ENCODE measurements at regions not wholly inside any gene's neighbourhood (a gene's known extent, or its start where the extent isn't known, plus 50 kb on each side); places are given as distances from the start of the nearest gene placed in this dataset.

DNA sequence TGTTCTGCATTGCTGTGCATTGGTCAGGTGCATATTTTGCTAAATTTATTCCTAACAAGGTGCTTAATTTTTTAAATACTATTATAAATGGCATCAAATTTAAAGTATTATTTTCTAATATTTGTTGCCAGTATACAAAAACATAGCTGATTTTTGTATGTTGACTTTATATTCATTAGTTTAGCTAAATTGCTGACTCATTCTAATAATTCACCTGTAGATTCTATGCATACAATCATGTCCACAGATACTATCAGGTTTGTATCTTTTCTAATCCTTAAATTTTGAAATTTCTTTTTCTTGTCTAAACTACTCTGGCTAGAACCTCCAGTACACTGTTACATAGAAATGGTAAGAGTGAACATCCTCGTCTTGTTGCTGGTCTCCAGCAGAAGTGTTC, 657.6 kb downstream of the CCDC171 start:
- no peaks in the 10 kb centered on the region for H3K9me3 ChIP-seq
- intact Hi-C loops (cut with DNase I), result no loop called here
- peaks cover 6 to 34% (median 16%) of the 10 kb centered on the region in 3 donors for H3K4me1 ChIP-seq
- no peak overlapping the region for H3K4me3 ChIP-seq
- no peak for TF ChIP-seq POLR2A (IDR thresholded peaks at IDR 0.05)
- TF ChIP-seq, protein P1, sequence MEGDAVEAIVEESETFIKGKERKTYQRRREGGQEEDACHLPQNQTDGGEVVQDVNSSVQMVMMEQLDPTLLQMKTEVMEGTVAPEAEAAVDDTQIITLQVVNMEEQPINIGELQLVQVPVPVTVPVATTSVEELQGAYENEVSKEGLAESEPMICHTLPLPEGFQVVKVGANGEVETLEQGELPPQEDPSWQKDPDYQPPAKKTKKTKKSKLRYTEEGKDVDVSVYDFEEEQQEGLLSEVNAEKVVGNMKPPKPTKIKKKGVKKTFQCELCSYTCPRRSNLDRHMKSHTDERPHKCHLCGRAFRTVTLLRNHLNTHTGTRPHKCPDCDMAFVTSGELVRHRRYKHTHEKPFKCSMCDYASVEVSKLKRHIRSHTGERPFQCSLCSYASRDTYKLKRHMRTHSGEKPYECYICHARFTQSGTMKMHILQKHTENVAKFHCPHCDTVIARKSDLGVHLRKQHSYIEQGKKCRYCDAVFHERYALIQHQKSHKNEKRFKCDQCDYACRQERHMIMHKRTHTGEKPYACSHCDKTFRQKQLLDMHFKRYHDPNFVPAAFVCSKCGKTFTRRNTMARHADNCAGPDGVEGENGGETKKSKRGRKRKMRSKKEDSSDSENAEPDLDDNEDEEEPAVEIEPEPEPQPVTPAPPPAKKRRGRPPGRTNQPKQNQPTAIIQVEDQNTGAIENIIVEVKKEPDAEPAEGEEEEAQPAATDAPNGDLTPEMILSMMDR (IDR thresholded peaks at IDR 0.05), result no peak
- 79 to 86% methylated on average over 1 of the region's 1 CpG for WGBS, 2 donors
- no peaks in the 10 kb centered on the region for H3K27me3 ChIP-seq
- no peak for DNase-seq
- no peak overlapping the region for H3K27ac ChIP-seq
- no peaks in the 10 kb centered on the region for H3K36me3 ChIP-seq

DNA sequence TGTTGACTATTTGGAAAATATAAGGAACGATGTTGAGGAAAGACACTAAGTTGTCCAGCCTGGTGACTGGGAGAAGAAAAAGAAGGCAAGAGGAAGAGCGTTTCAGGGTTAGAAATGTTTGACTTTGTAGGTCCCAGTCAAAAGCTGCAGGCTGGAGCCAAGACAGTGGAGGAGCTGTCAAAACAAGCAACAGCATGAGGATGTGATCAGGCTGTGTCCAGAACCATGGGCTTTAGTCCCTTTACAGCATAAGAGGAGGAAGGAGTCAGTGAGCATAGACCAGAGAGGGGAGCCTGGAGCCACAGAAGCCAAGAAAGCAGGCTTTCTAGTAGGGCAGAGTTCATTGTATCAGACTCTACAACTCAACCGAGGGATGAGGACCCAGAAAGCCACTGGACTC, 658.5 kb downstream of the BNC2 start:
- H3K4me3 ChIP-seq, result no peak overlapping the region
- intact Hi-C loops (cut with DNase I), result no loop called here
- 70 to 75% methylated on average over 3 of the region's 3 CpGs for WGBS, 2 donors
- TF ChIP-seq, protein P1 (IDR thresholded peaks at IDR 0.05), result no peak
- no peak for TF ChIP-seq POLR2A (IDR thresholded peaks at IDR 0.05)
- peak overlapping the region in 1 of 4 donors; percentile 38 for H3K27ac ChIP-seq
- H3K4me1 ChIP-seq, result peaks cover 6 to 34% (median 16%) of the 10 kb centered on the region in 3 donors
- no peak for DNase-seq
- H3K27me3 ChIP-seq, result no peaks in the 10 kb centered on the region
- H3K9me3 ChIP-seq, result no peaks in the 10 kb centered on the region
- no peaks in the 10 kb centered on the region for H3K36me3 ChIP-seq

DNA sequence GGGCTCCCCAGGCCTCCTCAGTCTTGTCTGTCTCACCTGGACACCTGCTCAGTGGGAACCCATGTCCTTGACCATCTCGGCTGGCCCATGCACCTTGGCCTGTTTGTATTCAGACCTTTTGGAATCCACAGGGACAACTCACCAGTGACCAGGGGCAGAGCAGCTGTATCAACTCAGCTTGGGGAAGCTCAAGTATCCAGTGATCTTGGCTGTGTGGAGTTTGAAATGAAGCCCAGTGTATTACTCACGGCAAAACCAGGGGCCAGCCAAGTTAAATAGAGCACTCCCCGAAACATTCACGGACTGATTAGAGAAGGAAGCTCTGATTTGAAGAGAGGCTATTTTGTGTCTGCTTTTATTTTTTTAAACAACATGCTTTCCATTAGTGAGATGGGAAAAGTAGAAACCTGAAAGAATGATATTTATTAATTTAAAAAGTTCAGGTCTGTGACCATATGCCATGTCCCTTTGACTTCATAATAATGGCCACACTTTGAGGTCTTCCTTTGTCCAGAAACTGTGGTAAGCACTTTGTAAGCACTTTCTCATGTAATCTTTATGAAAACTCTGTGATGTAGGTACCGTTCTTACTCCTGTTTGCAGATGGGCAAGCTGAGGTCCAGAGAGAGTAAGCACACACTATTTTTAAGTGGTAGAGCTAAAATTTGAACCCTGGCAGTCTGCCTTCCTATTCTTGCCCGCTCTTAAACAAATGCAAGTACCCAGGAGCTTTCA, 656.5 kb downstream of the BNC2 start:
- whole genome bisulfite sequencing, 2 donors, result 41 to 51% methylated on average over 6 of the region's 6 CpGs
- peaks cover 6 to 34% (median 19%) of the 10 kb centered on the region in 3 donors for H3K4me1 ChIP-seq
- TF ChIP-seq POLR2A (IDR thresholded peaks at IDR 0.05), result no peak
- TF ChIP-seq, protein P1 (IDR thresholded peaks at IDR 0.05), result no peak
- H3K27ac ChIP-seq, result peak overlapping the region in 3 of 4 donors; percentile 43 to 64 (median 64)
- intact Hi-C loops (cut with DNase I), result no loop called here
- no peaks in the 10 kb centered on the region for H3K27me3 ChIP-seq
- H3K9me3 ChIP-seq, result no peaks in the 10 kb centered on the region
- H3K36me3 ChIP-seq, result no peaks in the 10 kb centered on the region
- DNase-seq, result no peak
- H3K4me3 ChIP-seq, result no peak overlapping the region

DNA sequence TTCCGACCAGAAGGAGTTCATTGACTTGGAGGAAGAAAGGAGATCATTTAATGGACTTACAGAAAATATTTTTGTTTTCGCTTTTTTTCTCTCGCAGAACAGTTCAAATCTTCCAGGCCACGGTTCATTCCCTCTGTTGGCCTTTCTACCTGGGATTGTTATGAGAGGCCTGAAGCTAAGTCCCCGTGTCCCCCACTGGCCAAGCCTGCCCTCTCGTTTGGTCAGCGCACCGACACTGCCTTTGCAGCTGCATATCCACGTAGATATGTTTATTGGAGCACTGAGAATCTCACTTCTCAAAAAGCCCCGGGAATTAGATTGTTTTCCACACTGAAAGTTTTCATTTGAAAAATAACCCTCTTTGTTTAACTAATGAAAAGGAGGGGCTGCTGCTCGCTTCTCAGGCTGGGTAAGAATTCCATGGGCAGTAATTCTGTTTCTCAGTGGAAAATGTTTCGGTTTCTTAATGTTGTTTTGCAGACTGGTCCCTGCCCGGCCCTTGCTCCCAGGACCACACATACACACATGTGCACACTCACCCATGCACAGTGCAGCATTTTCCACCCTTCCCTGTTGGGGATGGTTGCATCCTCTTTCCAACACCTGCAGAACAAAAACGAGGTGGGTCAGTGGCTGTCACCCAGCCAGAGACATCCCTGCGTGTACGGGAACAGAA, 655.7 kb downstream of the BNC2 start:
- WGBS, 2 donors, result 63 to 74% methylated on average over 15 of the region's 16 CpGs
- DNase-seq, result no peak
- H3K27me3 ChIP-seq, result no peaks in the 10 kb centered on the region
- peaks cover 6 to 41% (median 19%) of the 10 kb centered on the region in 3 donors for H3K4me1 ChIP-seq
- no peak overlapping the region for H3K4me3 ChIP-seq
- peak overlapping the region in 3 of 4 donors; percentile 38 to 67 (median 64) for H3K27ac ChIP-seq
- H3K36me3 ChIP-seq, result no peaks in the 10 kb centered on the region
- no peaks in the 10 kb centered on the region for H3K9me3 ChIP-seq
- intact Hi-C loops (cut with DNase I), result no loop called here
- TF ChIP-seq, protein P1 (IDR thresholded peaks at IDR 0.05), result no peak
- TF ChIP-seq POLR2A (IDR thresholded peaks at IDR 0.05), result no peak

DNA sequence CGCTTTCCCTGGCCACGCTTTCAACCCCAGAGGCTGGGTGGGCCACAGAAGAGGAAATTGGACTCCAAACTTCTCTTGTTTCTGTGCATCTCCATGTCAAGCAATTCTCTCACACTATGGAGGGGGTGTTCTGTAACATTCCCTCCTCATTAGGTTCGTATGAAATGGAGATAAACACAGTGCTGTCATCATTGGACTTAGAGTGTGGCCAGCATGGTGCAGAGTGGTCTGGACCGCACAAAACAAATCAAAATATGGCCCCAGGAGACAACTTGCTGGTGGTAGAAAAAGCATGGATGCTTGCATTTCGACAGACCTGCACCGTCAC, 655.2 kb downstream of the BNC2 start:
- peaks cover 6 to 41% (median 19%) of the 10 kb centered on the region in 3 donors for H3K4me1 ChIP-seq
- no peak overlapping the region for H3K4me3 ChIP-seq
- TF ChIP-seq, protein P1 (IDR thresholded peaks at IDR 0.05), result no peak
- no peak for TF ChIP-seq POLR2A (IDR thresholded peaks at IDR 0.05)
- intact Hi-C loops (cut with DNase I), result no loop called here
- no peaks in the 10 kb centered on the region for H3K27me3 ChIP-seq
- DNase-seq, result no peak
- no peaks in the 10 kb centered on the region for H3K36me3 ChIP-seq
- WGBS, 2 donors, result 82 to 88% methylated on average over 3 to 6 of the region's 6 CpGs
- peak overlapping the region in 1 of 4 donors; percentile 25 for H3K27ac ChIP-seq
- H3K9me3 ChIP-seq, result no peaks in the 10 kb centered on the region

All from esophagus squamous epithelium (tissue), 5 donors.